H1 (cell line): ENCODE measurements at regions not wholly inside any gene's neighbourhood (a gene's known extent, or its start where the extent isn't known, plus 50 kb on each side); places are given as distances from the start of the nearest gene placed in this dataset.

Source experiments
- CTCF ChIA-PET: fragments of 300-600 bp; sonication (Branson Sonifier 250); formaldehyde crosslinking; loops from one replicate; lab custom pipeline; 2021; ENCODE audit not compliant: partially characterized antibody; lab: Charles Lee
- POLR2A ChIA-PET: fragments of 300-600 bp; sonication (Branson Sonifier 250); formaldehyde crosslinking; loops from one replicate; lab custom pipeline; 2021; ENCODE audit warnings: inconsistent platforms; ENCODE audit not compliant: partially characterized antibody; lab: Charles Lee
- DNase-seq, 2 experiments: peaks; one replicate each; pipeline versions ENCODE4 v3.0.0 to v3.0.0-alpha.2; 2010 to 2022; ENCODE audit warnings: low spot score in 2 of 2, low read depth in 1 of 2, mixed read lengths in 1 of 2
- FAIRE-seq: peaks from 2 replicates; lab custom pipeline; 2011; peaks lifted over from hg19 to GRCh38; lab: Jason Lieb, UNC
- H2AFZ ChIP-seq: 2 replicates; pipeline ENCODE4 v1.8.1; 2012; ENCODE audit warnings: low read length, inconsistent platforms
- H2AK5ac ChIP-seq: 2 replicates; pipeline ENCODE4 v1.6.1; 2013; ENCODE audit warnings: low read depth, low read length
- H2BK120ac ChIP-seq: replicated peaks from 2 replicates; pipeline ENCODE3; 2013; ENCODE audit warnings: low read depth, low read length, inconsistent platforms
- H2BK12ac ChIP-seq: 2 replicates; pipeline ENCODE4 v1.6.1; 2013; ENCODE audit warnings: low read depth, low read length
- H2BK15ac ChIP-seq: 2 replicates; pipeline ENCODE4 v1.6.1; 2013; ENCODE audit warnings: low read length
- H2BK20ac ChIP-seq: 2 replicates; pipeline ENCODE4 v1.6.1; 2013; ENCODE audit warnings: low read length
- H2BK5ac ChIP-seq: 2 replicates; pipeline ENCODE4 v1.6.1; 2013; ENCODE audit warnings: low read depth, low read length
- H3K14ac ChIP-seq: 2 replicates; pipeline ENCODE4 v1.6.1; 2013; ENCODE audit warnings: inconsistent platforms; ENCODE audit not compliant: insufficient read length
- H3K18ac ChIP-seq: 2 replicates; pipeline ENCODE4 v1.6.1; 2013; ENCODE audit warnings: low read length; ENCODE audit errors: extremely low read depth
- H3K23ac ChIP-seq: 2 replicates; pipeline ENCODE4 v1.6.1; 2013; ENCODE audit warnings: inconsistent platforms; ENCODE audit not compliant: insufficient read length
- H3K23me2 ChIP-seq: 2 replicates; pipeline ENCODE4 v1.6.1; 2013; ENCODE audit warnings: low read depth, low read length
- H3K27ac ChIP-seq: 2 replicates; pipeline ENCODE4 v1.6.1; 2011; ENCODE audit warnings: low read depth, low read length, inconsistent platforms
- H3K27me3 ChIP-seq, 4 experiments: replicated peaks in 1 of 4; 1 replicate in 1 of 4; 2 replicates in 3 of 4; pipeline versions ENCODE4 v1.6.1 to v1.8.1; 2011 to 2013; ENCODE audit warnings: low read length in 3 of 4, mild to moderate bottlenecking in 3 of 4, inconsistent platforms in 2 of 4, mixed read lengths in 2 of 4, moderate library complexity in 1 of 4; ENCODE audit not compliant: control insufficient read depth in 3 of 4, insufficient read depth in 3 of 4; ENCODE audit errors: extremely low read depth in 1 of 4
- H3K36me3 ChIP-seq, 4 experiments: 2 replicates each; pipeline versions ENCODE4 v1.6.1 to v1.8.1; 2011 to 2013; ENCODE audit warnings: mild to moderate bottlenecking in 4 of 4, low read length in 3 of 4, moderate library complexity in 2 of 4, control low read depth in 1 of 4, inconsistent platforms in 1 of 4; ENCODE audit not compliant: insufficient read depth in 4 of 4, control insufficient read depth in 2 of 4
- H3K4ac ChIP-seq: replicated peaks from 2 replicates; pipeline ENCODE3; 2013; ENCODE audit warnings: low read length, low read depth, mixed read lengths, inconsistent platforms; ENCODE audit not compliant: insufficient read length
- H3K4me1 ChIP-seq, 4 experiments: replicated peaks in 1 of 4; 1 replicate in 1 of 4; 2 replicates in 3 of 4; pipeline versions ENCODE4 v1.6.1 to v1.8.1; 2011 to 2013; ENCODE audit warnings: low read length in 3 of 4, inconsistent platforms in 2 of 4, mixed read lengths in 1 of 4; ENCODE audit not compliant: insufficient read depth in 4 of 4, control insufficient read depth in 3 of 4
- H3K4me2 ChIP-seq, 2 experiments: 2 replicates each; pipeline versions ENCODE4 v1.6.1 to v1.8.1; 2011 to 2013; ENCODE audit warnings: low read depth in 2 of 2, low read length in 2 of 2, control low read depth in 1 of 2, inconsistent platforms in 1 of 2, mild to moderate bottlenecking in 1 of 2; ENCODE audit not compliant: insufficient read depth in 1 of 2
- H3K4me3 ChIP-seq, 4 experiments: fragments of 200-600, 300-600 bp in 1 of 4; sonication (generic), shearing (Covaris generic), sonication (Bioruptor Twin) in 1 of 4; 2 replicates each; pipeline versions ENCODE4 v1.5.1 to v1.8.1; 2011 to 2016; ENCODE audit warnings: low read length in 4 of 4, low read depth in 3 of 4, control low read depth in 2 of 4, inconsistent platforms in 2 of 4, mild to moderate bottlenecking in 2 of 4, mixed read lengths in 1 of 4, moderate library complexity in 1 of 4; ENCODE audit not compliant: insufficient read depth in 2 of 4; ENCODE audit errors: extremely low read depth in 1 of 4
- H3K56ac ChIP-seq: replicated peaks from 2 replicates; pipeline ENCODE3; 2013; ENCODE audit warnings: low read depth, mild to moderate bottlenecking, mixed read lengths, low read length, inconsistent platforms; ENCODE audit not compliant: insufficient read length
- H3K79me1 ChIP-seq: 2 replicates; pipeline ENCODE4 v1.6.1; 2013; ENCODE audit warnings: low read depth, low read length, control low read depth
- H3K79me2 ChIP-seq, 2 experiments: 2 replicates each; pipeline versions ENCODE4 v1.6.1 to v1.8.1; 2012 to 2013; ENCODE audit warnings: low read length in 2 of 2, mild to moderate bottlenecking in 2 of 2, inconsistent platforms in 1 of 2; ENCODE audit not compliant: insufficient read depth in 2 of 2, control insufficient read depth in 1 of 2
- H3K9ac ChIP-seq, 4 experiments: replicated peaks in 1 of 4; 1 replicate in 1 of 4; 2 replicates in 3 of 4; pipeline versions ENCODE4 v1.6.1 to v1.8.1; 2011 to 2013; ENCODE audit warnings: low read depth in 3 of 4, low read length in 3 of 4, control low read depth in 2 of 4, mild to moderate bottlenecking in 2 of 4, moderate library complexity in 2 of 4, inconsistent platforms in 1 of 4; ENCODE audit errors: extremely low read depth in 1 of 4
- H3K9me3 ChIP-seq, 2 experiments: 2 replicates each; pipeline versions ENCODE4 v1.6.1 to v1.8.1; 2012 to 2013; ENCODE audit warnings: mild to moderate bottlenecking in 2 of 2, moderate library complexity in 2 of 2, control low read depth in 1 of 2, inconsistent platforms in 1 of 2, low read depth in 1 of 2, low read length in 1 of 2, mixed read lengths in 1 of 2; ENCODE audit not compliant: insufficient read depth in 2 of 2
- H4K20me1 ChIP-seq, 2 experiments: replicated peaks in 1 of 2; 2 replicates each; pipeline versions ENCODE3 to v1.8.1; 2011 to 2013; ENCODE audit warnings: inconsistent platforms in 2 of 2, low read length in 2 of 2, mild to moderate bottlenecking in 1 of 2; ENCODE audit not compliant: insufficient read depth in 2 of 2, control insufficient read depth in 1 of 2
- H4K5ac ChIP-seq: 2 replicates; pipeline ENCODE4 v1.6.1; 2013; ENCODE audit warnings: low read length, low read depth, mixed read lengths, inconsistent platforms; ENCODE audit not compliant: insufficient read length
- H4K8ac ChIP-seq: 2 replicates; pipeline ENCODE4 v1.8.0; 2013; ENCODE audit warnings: mild to moderate bottlenecking, moderate library complexity, low read length, inconsistent platforms; ENCODE audit not compliant: insufficient read depth; ENCODE audit errors: extremely low read depth
- H4K91ac ChIP-seq: replicated peaks from 2 replicates; pipeline ENCODE3; 2013; ENCODE audit warnings: low read length, mixed read lengths, inconsistent platforms; ENCODE audit not compliant: insufficient read length
- POU5F1 ChIP-seq: IDR thresholded peaks from 2 replicates; pipeline ENCODE4 v1.6.1; 2011; ENCODE audit warnings: low read depth, mild to moderate bottlenecking, low read length, moderate library complexity
- SP4 ChIP-seq: IDR thresholded peaks from 2 replicates; pipeline ENCODE4 v1.6.1; 2012; ENCODE audit warnings: low read length, inconsistent platforms
- WGBS, 2 experiments: shearing (Covaris generic) in 1 of 2; methylation state at CpG; one replicate each; pipeline versions ENCODE4 v1.1.6 to v1.1.7; 2013 to 2015; ENCODE audit warnings: low lambda C conversion rate in 2 of 2, mixed read lengths in 2 of 2, inconsistent platforms in 1 of 2, low coverage in 1 of 2, missing lambda C conversion rate in 1 of 2; ENCODE audit not compliant: insufficient replicate concordance in 2 of 2, insufficient coverage in 1 of 2, insufficient read length in 1 of 2; ENCODE audit errors: extremely low coverage in 1 of 2, missing lambda C conversion rate in 1 of 2; 5-methylcytosine and 5-hydroxymethylcytosine counted together

DNA sequence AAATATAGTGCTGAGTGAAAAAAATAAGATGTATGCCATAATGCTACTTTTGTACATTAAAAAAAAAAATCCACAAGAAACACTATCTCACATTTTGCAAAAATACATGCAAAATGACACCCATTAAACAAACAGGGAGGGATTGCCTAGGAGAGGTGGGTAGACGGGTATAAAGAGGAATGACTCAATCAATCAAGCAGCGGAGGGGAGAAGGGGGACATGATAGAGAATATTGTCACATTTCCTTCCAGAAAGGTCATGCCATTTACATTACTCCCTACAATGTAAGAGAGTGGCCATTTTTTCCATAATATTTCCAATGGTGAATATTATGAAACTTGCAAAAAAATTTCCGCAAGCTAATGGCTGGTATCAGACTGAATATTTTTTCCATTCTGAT lies 542.3 kb upstream of the TNP1 start:
- no peak overlapping the region for H4K5ac ChIP-seq
- no peak overlapping the region for H2BK12ac ChIP-seq
- no peak overlapping the region for H3K4ac ChIP-seq
- H3K56ac ChIP-seq: no peak overlapping the region
- no peak overlapping the region for H3K14ac ChIP-seq
- H2BK5ac ChIP-seq: no peak overlapping the region
- WGBS, 2 experiments: 84% methylated on average over 3 of the region's 3 CpGs; no CpG with 5 or more reads in 1 of the 2 experiments
- H2AFZ ChIP-seq: no peak overlapping the region
- ChIA-PET POLR2A (no interaction called here), CTCF (interaction anchor here (1.0 kb wide), 1 partner anchor 294 kb away, joined by 3 read pairs; no protein-coding TSS in a partner anchor)
- no peaks in the 10 kb centered on the region for H3K79me2 ChIP-seq
- no peaks in the 10 kb centered on the region for H4K20me1 ChIP-seq
- no peak for FAIRE-seq
- H3K23me2 ChIP-seq: no peaks in the 10 kb centered on the region
- no peak overlapping the region for H2BK20ac ChIP-seq
- no peak overlapping the region for H2BK15ac ChIP-seq
- no peak overlapping the region for H3K23ac ChIP-seq
- H3K79me1 ChIP-seq: no peaks in the 10 kb centered on the region
- H3K36me3 ChIP-seq: no peaks in the 10 kb centered on the region
- H2BK120ac ChIP-seq: no peak overlapping the region
- H3K27me3 ChIP-seq: no peaks in the 10 kb centered on the region
- H3K9ac ChIP-seq: no peak overlapping the region
- no peak overlapping the region for H3K18ac ChIP-seq
- DNase-seq: no peak
- no peak overlapping the region for H4K8ac ChIP-seq
- no peak overlapping the region for H4K91ac ChIP-seq
- no peak overlapping the region for H2AK5ac ChIP-seq
- no peak overlapping the region for H3K27ac ChIP-seq
- peaks cover 0 to 3% (median 0%) of the 10 kb centered on the region in 4 experiments; a peak in 1 of 7 replicates for H3K4me1 ChIP-seq
- no peak overlapping the region for H3K4me2 ChIP-seq
- no peak overlapping the region for H3K4me3 ChIP-seq
- TF ChIP-seq SP4 (no peak), POU5F1 (no peak)
- H3K9me3 ChIP-seq: no peaks in the 10 kb centered on the region
